HL-60/S4 treated with phorbol 12-myristate 13-acetate at 8.2 ng/mL for 4 days and 3 days (cell line): ENCODE measurements at regions not wholly inside any gene's neighbourhood (a gene's known extent, or its start where the extent isn't known, plus 50 kb on each side); places are given as distances from the start of the nearest gene placed in this dataset.
"Not testable (repeated sequence)": the region's sequence is repeated elsewhere in the genome, so short reads cannot be mapped to it uniquely, and the experiment has no call there.

Experiments used
- in situ Hi-C: fragments of 300-500 bp; cut with MboI; formaldehyde crosslinking; loops from 2 replicates; pipeline ENCODE4 v1.15.0; 2022; ENCODE audit warnings: low sequenced_read_pairs

DNA sequence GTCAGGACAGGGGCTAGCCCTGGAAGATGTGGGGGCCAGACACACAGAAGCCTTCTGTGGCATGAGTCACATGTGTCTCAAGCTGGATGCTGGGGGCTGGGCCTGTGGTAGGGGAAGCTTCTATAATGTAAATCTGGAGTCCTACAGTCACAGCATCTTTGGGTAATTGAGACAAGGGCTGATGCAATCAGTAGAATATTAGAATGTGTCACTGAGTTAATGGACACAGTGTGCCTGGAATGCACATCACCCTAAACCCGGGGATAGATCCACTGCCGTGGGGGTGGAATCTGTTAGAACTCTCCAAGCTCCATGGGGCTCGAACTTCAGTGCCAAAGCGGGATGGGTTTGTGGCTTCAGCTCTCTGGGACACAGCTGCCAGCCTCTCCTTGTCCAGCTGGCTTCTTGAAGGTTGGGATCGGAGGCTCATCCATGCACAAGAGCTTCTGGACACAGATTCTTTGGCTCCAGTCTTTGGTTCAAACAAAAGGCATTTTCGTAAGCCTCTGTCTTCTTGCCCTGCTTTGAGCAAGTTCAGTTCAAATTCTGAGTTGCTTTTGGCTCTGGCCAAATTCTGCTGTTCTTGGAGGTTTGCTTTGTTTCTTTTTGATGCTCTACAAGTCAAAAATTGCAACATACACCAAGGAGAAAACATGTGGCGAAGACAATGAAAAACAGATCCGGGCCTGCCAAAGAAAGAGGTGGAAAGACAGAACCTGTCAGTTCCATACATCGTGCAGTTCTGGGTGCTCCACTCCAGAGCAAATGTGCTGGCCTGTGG, 194.8 kb upstream of the ZNF32 start:
- in situ Hi-C loops = no loop called here

DNA sequence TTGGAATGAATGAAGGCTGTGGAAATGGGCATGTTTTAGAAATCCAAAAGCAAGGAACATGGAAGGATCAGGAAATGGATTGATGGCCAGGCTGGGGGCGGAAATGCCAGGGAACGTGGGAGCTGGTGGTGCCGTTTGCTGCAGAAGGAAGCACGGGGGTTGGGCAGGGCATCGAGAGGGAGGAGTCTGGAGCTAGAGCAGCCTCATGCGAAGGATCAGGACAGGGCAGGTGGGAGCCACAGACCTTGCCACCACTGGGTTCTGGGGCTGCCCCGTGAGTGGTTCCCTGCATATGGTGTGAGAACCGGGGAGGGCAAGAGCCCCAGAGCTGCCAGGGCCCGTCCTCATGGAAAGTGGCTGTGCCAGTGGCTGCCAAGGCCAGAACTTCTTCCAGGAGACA, 193.8 kb upstream of the ZNF32 start:
- in situ Hi-C loops = no loop called here

DNA sequence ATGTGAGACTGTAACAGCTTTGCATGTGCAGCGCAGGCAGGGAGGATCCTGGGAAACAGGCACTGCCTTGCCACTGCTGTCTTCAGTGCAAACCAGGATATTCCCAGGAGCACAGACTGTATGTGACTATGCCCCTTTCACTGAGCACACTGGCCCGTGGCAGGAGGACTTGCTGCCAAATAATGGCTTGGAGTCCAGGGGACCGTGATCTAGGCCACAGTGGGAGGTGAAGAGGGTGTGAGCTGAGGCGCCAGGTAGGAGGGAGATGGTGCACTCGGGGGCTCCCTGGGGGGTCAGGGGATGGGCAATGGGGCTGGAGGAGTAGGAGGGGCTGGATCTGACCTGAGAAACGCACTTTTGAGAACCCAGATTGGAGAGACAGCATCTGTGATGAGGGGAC, 193.4 kb upstream of the ZNF32 start:
- in situ Hi-C loops = no loop called here

DNA sequence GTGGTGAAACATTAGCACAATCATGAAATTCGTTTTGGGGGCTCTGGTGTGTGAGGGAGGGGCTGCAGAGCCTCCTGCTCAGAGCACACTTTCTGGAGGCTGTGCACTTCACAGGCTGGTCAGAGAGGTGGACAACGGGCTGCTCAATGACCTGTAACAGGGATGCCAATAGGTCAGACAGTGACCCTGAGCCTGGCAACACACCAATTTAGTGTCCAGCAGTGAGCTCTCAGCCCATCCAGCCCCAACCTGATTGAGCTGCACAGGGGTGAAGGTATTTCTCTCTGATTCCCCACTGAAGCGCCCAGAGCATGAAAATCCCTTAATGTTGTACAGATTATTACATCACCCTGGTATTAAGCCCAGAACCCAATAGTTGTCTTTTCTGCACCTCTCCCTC, 191.3 kb upstream of the ZNF32 start:
- in situ Hi-C loops = no loop called here

DNA sequence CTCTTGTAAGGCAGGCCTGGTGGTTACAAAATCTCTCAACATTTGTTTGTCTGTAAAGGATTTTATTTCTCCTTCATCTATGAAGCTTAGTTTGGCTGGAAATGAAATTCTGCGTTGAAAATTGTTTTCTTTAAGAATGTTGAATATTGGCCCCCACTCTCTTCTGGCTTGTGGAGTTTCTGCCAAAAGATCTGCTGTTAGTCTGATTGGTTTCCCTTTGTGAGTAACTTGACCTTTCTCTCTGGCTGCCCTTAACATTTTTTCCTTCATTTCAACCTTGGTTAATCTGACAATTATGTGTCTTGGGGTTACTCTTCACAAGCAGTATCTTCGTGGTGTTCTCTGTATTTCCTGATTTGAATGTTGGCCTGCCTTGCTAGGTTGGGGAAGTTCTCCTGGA, 186.1 kb upstream of the ZNF32 start:
- in situ Hi-C loops = not testable (repeated sequence)

DNA sequence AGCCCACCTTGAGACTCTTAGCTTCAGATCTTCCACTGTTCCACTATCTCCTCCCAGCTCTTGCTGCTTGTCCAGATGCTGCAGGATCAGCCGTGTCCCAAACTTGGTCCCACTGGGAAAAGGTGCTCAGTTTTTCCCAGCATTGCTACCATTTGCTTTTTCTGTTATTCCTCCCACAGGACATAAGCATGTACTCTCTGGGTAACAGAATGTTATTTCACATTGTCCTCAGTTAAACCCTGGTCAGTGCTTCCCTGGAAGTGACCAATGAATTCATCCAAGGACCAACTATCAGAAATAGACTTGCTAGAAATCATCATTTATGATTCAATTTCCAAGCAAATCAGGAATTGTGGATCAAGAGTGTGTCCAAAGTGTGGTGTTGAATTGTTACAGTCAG, 179.2 kb upstream of the ZNF32 start:
- in situ Hi-C loops = no loop called here

DNA sequence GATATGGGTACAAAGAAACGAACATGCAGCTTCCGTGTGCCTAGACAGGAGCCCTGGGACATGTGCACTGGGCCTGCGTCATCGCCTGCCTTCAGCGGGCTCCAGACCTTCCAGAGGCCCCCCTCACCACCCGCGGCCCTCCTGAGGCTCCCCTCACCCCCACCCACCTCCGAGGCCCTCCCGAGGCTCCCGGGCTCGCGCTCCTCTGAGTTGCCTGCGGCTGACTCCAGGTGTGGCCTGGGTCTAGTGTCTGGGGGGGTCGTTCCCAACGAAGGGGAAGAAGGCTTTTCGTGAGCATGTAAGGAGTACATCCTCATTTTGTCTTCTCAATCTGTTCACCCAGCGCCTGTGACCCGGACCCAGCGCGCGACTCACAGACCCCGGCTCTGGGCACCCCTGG, 177.3 kb upstream of the ZNF32 start:
- in situ Hi-C loops = no loop called here

DNA sequence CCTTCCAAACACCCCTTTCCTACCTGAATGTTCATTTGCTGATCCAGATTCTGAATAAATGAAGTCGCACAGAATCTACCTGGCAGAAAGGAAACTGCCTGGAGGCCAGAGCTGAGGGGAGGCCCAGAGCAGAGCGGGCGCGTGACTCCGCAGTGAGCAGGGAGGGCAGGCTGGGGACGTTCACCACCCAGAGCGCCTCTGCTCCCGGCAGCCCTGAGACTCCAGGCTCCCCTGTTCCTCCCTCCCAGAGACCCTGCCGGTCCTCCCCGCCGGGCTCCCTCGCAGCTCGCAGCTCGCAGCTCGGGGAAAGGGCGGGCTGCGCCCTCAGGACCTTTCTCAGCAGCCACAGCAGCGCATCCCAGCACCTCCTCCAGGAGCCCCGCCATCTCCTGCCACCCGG, 176.7 kb upstream of the ZNF32 start:
- in situ Hi-C loops = no loop called here

DNA sequence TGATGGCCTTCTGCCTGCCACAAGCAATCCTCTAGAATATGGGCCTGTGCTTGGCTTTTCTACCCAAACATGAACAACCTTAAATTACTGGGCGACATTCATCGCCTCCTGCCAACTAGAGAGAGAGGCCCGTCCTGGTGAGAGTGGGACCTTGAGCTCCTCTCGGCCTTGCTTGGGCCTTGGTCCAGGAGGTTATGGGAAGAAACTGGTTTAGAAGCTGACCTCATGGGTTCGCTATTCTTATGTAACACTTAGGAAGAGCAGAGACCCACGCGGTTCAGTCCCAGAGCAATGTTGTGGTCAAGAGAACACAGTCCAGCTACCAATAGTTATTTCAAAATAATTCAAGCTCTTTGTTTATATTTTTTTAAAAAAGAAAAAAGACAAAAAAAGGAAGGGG, 176.3 kb upstream of the ZNF32 start:
- in situ Hi-C loops = no loop called here

DNA sequence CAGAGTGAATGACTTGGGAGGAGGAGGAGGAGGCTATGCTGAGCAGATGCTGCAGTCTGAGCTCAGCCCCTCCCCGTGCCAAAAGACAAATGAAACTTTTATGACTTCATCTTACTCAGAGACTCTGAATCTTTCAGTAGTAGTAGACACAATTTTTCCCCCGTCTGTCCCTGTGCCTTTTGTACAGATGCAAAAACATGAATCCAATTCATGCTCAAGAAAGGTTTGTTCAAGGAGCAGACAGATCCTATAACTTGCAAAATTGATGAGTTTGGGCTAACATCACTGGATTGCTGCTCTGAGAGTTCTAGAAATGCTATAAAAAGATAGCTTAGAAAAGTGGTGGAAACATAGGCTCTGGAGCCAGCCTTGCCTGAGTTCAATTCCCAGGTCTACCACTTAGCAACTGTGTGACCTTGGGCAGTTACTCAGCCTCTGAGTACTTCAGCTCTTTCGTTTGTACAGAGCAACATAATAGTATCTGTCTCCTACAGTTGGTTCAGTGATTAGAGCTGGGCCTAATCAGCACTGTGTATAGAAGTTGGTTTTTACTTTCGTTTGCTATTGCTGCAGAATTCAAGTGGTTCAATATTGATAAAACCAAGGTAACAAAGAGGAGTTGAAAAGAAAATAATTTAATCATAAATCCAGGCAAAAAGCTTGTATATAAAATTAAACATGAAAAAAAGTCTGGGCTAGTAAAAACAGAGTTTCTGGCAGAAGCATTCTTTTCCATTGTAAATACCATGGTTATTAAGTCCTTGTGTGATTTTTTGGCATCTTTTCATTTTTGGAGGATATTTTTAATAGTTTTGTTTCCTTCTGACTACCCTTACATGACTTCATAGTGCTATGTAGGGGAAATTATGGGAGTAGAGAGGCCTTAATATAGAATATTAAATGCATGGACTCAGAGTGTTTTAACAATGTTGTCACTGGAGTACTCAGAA, 174.2 kb upstream of the ZNF32 start:
- in situ Hi-C loops = no loop called here

DNA sequence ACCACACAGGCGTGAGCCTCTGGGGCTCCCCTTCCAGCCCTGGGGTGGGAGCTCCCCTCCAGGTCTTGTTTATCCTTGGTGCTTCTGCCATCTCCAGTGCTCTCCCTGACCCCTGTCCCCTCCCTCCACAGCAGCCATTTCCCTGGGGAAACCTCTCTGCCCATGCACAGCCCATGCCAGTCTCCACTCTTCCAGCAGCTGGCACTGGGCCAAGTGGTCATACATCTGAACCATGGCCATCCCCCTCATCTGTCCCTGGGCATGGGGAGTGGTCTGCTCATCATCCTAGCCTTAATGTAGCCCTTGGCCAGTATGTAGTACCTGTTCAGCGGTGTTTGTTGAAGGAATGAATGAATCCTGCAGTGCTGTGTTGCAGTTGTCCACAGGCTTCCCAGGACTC, 172.4 kb upstream of the ZNF32 start:
- in situ Hi-C loops = no loop called here

DNA sequence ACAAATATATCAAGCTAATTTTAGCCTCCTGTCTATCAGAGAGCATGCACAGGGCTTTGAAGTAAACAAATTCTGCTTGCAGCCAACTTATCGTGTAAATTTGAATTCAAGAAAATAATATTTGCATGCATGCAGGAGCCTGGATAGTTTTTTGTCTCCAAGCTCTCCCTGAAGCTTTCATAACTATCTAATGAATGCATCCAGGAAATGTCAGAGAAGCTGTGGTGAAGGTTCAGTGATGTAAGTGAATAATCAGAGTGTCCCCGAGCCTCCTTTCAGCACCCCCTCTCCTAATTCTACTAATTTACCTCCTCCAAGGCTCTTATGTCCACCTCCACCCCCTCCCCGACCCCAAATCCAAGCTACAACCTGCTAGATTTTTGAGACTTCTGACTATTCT, 172.0 kb upstream of the ZNF32 start:
- in situ Hi-C loops = no loop called here

DNA sequence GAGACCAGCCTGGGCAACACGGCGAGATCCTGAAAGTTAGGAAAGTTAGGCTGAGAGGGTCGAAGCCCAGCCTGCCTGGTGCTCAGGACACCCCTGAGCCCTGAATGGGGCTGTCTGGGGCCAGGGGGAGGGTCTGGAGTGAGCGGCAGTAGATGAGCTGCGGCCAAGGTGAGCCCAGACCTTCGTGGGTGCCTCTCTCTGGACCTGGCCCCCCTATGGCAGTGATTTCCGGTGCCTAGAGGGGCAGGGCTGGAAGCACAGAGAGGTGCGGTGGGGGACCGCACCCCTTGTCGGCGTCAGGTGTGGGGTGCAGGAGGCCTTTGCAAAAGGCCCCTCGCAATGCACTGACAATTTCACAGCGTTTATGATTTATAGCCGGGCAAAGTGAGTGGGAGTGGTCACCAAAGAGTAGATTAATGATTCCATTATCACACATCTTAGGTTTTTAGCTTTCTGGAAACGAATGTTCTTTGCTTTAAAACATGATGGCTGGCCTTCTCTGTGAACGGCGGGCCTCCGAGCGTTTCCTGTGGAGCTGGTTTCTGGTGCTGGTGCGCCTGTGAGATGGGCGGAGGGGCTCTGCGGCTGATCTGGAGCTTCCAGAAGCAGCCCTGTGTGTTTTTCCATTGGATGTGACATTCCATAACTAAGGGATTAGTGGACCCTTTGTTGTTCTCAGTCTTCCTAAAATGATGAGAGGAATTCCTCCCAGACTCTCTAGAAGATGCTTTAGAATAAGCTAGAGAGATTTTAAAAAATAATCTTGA, 171.0 kb upstream of the ZNF32 start:
- in situ Hi-C loops = no loop called here

DNA sequence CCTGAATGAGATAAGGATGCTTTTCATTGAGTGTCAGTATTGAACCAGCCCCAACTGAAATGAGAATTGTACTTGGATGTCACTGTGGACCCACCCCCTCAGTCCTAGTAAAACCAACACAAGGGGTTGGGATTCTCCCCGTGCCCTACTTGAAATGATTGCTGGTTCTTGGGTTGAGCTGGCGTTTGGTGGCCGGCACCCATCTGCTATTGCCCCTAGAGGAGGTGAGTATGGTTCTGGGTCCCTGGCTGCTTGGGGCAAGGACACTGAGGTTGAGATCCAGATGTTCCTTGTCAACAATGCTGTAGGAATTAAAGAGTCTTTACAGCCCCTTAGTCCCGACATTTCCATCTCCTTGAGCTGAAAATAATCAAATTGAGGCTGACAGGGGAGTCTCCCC, 170.0 kb upstream of the ZNF32 start:
- in situ Hi-C loops = no loop called here

DNA sequence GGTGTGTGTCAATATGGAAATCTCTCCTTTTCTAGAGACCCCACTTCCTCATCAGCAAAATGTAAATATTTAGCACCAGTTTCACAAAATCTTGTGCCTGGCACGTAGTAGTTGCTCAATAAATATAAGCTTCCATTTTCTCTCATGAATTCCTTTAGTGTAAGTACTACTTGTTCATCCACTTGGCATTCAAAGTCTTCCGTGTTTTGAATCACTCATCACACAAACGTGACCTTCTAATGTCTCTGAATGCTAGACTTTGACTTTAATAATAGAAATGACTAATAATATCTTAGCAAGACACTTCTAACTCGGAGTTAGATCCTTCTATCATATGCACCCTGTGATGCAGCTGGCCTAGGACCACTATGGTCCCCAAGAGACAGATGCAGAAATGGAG, 168.7 kb upstream of the ZNF32 start:
- in situ Hi-C loops = no loop called here

DNA sequence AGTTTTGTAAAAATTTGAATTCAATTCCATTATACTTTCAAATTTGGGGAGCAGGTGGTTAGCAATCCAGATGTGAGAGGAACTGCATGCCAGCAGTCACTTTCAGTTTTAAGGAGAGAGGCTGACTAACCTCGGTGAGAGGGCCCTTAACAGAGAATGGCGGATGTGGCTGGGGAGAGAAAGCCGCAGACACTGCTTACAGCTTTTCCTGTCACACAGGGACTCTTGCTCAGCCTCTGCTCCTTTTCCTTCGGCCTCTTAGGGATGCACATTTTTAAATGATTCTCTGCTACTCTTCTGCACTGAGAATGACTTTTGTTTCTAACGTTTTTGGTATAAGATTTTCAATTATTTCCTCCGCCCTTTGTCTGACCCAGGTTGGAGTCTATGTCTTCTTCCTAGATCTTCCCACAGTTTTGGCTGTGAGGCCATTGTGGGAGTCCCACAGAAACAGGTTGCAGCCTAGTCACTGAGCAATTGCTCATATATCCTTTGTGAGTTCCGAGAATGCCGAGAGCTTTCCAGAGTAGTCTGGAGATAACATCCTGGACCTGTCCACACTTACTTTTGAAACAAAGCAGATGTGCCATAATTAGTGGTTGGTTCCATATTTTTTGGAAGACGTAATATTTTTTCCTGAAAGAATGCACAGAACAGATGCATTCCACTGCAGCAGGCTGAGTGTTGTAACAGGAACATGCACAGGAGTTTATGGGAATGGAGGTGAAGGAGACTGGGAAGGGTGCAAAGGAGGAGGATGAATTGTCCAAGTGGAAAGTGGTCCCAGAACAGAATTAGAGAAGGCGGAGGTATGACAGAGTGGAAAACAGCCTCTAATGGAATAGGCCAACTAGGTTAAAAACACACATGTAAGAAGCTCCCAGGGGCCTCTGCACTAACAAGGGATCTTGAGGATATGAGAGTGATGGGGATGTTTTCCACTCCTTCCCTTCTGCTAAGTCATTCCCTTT, 168.0 kb upstream of the ZNF32 start:
- in situ Hi-C loops = no loop called here

DNA sequence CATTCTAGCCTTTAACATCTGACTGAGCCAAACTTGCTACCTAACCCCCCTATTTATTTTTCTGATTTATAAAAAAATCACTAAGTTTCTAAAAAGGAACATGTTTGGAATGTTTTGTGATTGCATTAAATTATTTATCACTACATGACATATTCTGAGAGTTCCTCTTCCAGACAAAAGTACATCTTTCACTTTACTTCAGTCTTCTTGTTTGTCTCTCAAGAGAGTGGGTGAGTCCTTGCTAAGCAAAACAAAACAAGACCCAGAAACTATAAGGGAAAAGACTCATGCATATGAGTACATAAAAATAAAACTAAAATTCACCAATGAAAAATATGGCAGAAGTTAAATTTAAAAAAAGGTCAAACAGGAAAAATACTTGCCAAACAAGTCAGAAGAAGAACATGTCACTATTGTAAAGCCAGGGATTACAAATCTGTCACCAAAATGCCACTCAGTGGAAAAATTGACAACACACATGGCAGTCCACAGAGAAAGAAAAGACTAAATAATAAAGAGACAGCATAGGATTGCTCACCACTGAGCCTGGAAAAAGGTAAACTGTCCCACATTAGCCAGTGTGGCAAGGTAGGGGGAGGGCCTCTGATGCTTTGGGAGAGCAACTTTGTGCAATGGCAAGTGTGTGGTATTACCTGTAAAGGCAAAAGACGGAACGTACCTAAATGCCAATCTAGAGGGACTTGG, 166.7 kb upstream of the ZNF32 start:
- in situ Hi-C loops = no loop called here

DNA sequence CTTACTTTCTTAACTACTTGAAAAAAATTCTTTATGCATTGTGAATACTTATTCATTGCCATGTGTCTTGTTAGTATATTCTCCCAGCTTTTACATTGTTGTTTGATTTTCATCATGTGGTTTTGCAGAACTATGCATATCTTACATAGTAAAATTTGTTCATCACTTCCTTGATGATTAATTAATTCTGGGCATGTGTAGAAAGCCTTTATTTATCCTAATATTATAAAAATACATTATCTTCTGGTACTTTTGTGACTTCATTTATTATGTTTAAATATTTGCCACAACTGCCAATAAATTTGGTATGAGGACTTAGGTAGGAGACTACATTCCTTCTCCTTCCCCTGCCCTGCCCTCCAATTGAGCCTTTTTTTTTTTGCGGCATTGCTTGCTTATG, 166.0 kb upstream of the ZNF32 start:
- in situ Hi-C loops = no loop called here

DNA sequence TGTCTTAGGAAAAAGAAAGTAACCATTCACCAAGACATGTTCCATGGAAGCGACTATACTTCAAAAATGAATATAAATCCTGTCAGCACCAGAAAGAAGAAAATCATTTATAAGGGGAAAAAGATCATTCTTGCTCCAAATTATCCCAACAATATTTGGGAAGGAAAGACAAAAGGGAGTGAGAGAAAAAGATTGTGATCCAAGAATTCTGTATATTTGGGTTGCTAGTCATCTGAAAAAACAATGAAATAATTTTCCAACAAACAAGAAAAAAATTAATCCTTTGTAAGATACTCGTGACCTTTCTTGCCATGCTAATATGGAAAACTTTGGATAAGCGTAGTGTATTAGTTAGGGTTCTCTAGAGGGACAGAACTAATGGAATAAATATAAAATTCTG, 163.2 kb upstream of the ZNF32 start:
- in situ Hi-C loops = no loop called here
